ENCODE measurements at regions not wholly inside any gene's neighbourhood (a gene's known extent, or its start where the extent isn't known, plus 50 kb on each side); places are given as distances from the start of the nearest gene placed in this dataset.
A peak's percentile ranks its signal among the peaks of the same experiment; 100 is the strongest.

DNA sequence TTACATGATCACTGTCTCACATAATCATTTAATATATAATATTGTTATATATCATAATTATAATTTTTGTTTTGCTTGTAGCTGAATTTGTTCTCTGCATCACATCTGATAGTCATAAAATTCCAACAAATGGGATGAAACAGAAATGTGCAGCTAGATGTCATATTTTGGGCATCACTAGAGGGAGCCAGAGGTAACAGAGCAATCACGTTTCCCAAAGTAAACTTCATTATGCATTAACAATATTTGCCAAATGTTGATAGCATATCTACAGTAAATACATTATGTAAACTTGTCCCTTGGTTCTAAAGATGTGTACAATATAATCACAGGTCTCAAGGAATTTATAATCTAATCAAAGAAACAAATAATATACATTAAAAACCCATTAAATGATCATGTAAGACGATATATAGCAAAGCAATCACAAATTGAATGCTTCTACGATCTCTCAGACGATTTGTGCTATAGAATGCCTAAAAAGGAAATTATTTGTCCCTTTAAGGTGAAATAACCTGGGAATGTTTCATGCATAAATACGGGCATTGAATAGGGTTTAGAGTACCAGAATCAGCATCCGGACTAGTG lies 234.2 kb upstream of the MCTP2 start:
- ATAC-seq = no peak
- no peak overlapping the region for H3K27ac Mint-ChIP-seq
- no peak for DNase-seq (ENCODE audit: low spot score)
- H3K4me1 Mint-ChIP-seq = no peaks in the 10 kb centered on the region
- ChIA-PET CTCF (interaction anchor here (0.7 to 5.2 kb wide), 14 partner anchors 9 to 964 kb away, joined by 3 to 75 read pairs (median 4); no protein-coding TSS in a partner anchor), POLR2A (no interaction called here)
- no peaks in the 10 kb centered on the region for H3K27me3 Mint-ChIP-seq (ENCODE audit: low read depth)
- H3K4me3 Mint-ChIP-seq = no peak overlapping the region
- TF ChIP-seq, protein P1, sequence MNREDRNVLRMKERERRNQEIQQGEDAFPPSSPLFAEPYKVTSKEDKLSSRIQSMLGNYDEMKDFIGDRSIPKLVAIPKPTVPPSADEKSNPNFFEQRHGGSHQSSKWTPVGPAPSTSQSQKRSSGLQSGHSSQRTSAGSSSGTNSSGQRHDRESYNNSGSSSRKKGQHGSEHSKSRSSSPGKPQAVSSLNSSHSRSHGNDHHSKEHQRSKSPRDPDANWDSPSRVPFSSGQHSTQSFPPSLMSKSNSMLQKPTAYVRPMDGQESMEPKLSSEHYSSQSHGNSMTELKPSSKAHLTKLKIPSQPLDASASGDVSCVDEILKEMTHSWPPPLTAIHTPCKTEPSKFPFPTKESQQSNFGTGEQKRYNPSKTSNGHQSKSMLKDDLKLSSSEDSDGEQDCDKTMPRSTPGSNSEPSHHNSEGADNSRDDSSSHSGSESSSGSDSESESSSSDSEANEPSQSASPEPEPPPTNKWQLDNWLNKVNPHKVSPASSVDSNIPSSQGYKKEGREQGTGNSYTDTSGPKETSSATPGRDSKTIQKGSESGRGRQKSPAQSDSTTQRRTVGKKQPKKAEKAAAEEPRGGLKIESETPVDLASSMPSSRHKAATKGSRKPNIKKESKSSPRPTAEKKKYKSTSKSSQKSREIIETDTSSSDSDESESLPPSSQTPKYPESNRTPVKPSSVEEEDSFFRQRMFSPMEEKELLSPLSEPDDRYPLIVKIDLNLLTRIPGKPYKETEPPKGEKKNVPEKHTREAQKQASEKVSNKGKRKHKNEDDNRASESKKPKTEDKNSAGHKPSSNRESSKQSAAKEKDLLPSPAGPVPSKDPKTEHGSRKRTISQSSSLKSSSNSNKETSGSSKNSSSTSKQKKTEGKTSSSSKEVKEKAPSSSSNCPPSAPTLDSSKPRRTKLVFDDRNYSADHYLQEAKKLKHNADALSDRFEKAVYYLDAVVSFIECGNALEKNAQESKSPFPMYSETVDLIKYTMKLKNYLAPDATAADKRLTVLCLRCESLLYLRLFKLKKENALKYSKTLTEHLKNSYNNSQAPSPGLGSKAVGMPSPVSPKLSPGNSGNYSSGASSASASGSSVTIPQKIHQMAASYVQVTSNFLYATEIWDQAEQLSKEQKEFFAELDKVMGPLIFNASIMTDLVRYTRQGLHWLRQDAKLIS (CRISPR knock-in tag; IDR thresholded peaks at IDR 0.05; ENCODE audit: borderline replicate concordance) = no peak
- TF ChIP-seq, protein P2, sequence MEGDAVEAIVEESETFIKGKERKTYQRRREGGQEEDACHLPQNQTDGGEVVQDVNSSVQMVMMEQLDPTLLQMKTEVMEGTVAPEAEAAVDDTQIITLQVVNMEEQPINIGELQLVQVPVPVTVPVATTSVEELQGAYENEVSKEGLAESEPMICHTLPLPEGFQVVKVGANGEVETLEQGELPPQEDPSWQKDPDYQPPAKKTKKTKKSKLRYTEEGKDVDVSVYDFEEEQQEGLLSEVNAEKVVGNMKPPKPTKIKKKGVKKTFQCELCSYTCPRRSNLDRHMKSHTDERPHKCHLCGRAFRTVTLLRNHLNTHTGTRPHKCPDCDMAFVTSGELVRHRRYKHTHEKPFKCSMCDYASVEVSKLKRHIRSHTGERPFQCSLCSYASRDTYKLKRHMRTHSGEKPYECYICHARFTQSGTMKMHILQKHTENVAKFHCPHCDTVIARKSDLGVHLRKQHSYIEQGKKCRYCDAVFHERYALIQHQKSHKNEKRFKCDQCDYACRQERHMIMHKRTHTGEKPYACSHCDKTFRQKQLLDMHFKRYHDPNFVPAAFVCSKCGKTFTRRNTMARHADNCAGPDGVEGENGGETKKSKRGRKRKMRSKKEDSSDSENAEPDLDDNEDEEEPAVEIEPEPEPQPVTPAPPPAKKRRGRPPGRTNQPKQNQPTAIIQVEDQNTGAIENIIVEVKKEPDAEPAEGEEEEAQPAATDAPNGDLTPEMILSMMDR (IDR thresholded peaks at IDR 0.05) = peak; percentile 34
- TF ChIP-seq, protein P3, sequence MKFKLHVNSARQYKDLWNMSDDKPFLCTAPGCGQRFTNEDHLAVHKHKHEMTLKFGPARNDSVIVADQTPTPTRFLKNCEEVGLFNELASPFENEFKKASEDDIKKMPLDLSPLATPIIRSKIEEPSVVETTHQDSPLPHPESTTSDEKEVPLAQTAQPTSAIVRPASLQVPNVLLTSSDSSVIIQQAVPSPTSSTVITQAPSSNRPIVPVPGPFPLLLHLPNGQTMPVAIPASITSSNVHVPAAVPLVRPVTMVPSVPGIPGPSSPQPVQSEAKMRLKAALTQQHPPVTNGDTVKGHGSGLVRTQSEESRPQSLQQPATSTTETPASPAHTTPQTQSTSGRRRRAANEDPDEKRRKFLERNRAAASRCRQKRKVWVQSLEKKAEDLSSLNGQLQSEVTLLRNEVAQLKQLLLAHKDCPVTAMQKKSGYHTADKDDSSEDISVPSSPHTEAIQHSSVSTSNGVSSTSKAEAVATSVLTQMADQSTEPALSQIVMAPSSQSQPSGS (CRISPR knock-in tag; IDR thresholded peaks at IDR 0.05; ENCODE audit: borderline replicate concordance, low read depth) = no peak
- no peak for TF ChIP-seq ZNF396 (CRISPR knock-in tag; IDR thresholded peaks at IDR 0.05; ENCODE audit: borderline replicate concordance)
- no peaks in the 10 kb centered on the region for H3K36me3 Mint-ChIP-seq
- peaks cover 3% of the 10 kb centered on the region; the same call in 1 of the 2 replicates for H3K9me3 Mint-ChIP-seq

DNA sequence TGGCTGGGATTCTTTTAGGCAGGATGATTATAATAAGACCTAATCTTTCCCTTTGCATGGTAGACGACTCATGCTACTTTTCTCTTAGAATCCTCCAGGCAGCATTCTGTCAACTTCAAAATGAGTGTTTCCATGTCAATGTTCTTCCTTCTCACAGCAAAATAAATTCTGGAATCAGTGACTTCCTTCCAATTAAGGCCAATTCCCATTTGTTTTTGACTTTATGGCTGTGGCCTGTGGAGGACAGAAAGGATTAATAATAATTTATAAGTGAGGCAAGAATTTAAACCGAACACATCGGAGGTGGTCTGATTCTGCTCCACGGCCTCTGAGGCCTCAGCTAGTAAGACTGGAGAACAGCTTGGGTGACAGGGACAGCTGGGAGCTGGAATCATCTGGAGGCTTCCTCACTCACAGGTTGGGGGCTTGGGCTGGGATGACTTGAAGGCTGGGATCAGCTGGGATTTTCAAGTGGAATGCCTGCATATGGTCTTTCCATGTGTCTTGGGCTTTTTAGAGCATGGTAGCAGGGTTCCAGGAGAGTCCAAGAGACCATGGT lies 241.8 kb upstream of the MCTP2 start:
- ATAC-seq = no peak
- no peaks in the 10 kb centered on the region for H3K27me3 Mint-ChIP-seq (ENCODE audit: low read depth)
- H3K4me3 Mint-ChIP-seq = no peak overlapping the region
- POLR2A ChIA-PET = no interaction called here
- no peak overlapping the region for H3K27ac Mint-ChIP-seq
- CTCF ChIA-PET = interaction anchor here (0.8 kb wide), 1 partner anchor 14 kb away, joined by 3 read pairs; no protein-coding TSS in a partner anchor
- no peaks in the 10 kb centered on the region for H3K36me3 Mint-ChIP-seq
- H3K4me1 Mint-ChIP-seq = no peaks in the 10 kb centered on the region
- no peak for DNase-seq (ENCODE audit: low spot score)
- peaks cover 9% of the 10 kb centered on the region for H3K9me3 Mint-ChIP-seq
- TF ChIP-seq IRF2 (CRISPR knock-in tag; IDR thresholded peaks at IDR 0.05; ENCODE audit: borderline replicate concordance, low read depth) (no peak), RORB (CRISPR knock-in tag; IDR thresholded peaks at IDR 0.05) (no peak)
- TF ChIP-seq, protein P4, sequence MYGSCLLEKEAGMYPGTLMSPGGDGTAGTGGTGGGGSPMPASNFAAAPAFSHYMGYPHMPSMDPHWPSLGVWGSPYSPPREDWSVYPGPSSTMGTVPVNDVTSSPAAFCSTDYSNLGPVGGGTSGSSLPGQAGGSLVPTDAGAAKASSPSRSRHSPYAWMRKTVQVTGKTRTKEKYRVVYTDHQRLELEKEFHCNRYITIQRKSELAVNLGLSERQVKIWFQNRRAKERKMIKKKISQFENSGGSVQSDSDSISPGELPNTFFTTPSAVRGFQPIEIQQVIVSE (CRISPR knock-in tag; IDR thresholded peaks at IDR 0.05; ENCODE audit: borderline replicate concordance) = no peak

DNA sequence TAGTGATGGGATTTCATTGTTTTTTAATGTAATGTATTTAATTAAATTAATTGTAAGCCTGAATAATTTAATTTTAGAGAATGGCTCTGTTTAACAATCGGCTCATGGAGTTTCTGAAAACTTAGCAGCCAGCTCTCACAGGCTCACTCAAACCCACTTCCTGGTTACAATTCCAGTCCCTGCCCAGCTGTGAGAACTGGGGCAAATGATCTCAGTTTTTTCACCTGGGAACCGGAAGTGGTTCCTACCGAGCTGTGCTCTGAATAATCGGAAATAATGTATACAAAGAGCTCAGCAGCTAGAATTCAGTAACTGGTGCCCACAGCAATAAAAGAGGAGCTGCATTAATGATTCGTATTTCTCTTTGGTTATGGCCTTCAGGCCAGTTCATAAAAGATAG lies 244.3 kb upstream of the MCTP2 start:
- Mint-ChIP-seq H3K4me3 (no peak overlapping the region), H3K4me1 (no peaks in the 10 kb centered on the region), H3K36me3 (no peaks in the 10 kb centered on the region), H3K27ac (no peak overlapping the region), H3K9me3 (peaks cover 4% of the 10 kb centered on the region), H3K27me3 (ENCODE audit: low read depth) (no peaks in the 10 kb centered on the region)
- ChIA-PET POLR2A (interaction anchor here (0.9 kb wide), 1 partner anchor 137 kb away, joined by 4 read pairs; no protein-coding TSS in a partner anchor), CTCF (interaction anchor here (1.1 to 2.5 kb wide), 3 partner anchors 10 to 133 kb away, joined by 5 to 11 read pairs (median 8); no protein-coding TSS in a partner anchor)
- ATAC-seq = no peak
- DNase-seq (ENCODE audit: low spot score) = no peak
- TF ChIP-seq, protein P1 (CRISPR knock-in tag; IDR thresholded peaks at IDR 0.05; ENCODE audit: borderline replicate concordance) = no peak
- TF ChIP-seq, protein P5, sequence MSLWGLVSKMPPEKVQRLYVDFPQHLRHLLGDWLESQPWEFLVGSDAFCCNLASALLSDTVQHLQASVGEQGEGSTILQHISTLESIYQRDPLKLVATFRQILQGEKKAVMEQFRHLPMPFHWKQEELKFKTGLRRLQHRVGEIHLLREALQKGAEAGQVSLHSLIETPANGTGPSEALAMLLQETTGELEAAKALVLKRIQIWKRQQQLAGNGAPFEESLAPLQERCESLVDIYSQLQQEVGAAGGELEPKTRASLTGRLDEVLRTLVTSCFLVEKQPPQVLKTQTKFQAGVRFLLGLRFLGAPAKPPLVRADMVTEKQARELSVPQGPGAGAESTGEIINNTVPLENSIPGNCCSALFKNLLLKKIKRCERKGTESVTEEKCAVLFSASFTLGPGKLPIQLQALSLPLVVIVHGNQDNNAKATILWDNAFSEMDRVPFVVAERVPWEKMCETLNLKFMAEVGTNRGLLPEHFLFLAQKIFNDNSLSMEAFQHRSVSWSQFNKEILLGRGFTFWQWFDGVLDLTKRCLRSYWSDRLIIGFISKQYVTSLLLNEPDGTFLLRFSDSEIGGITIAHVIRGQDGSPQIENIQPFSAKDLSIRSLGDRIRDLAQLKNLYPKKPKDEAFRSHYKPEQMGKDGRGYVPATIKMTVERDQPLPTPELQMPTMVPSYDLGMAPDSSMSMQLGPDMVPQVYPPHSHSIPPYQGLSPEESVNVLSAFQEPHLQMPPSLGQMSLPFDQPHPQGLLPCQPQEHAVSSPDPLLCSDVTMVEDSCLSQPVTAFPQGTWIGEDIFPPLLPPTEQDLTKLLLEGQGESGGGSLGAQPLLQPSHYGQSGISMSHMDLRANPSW (CRISPR knock-in tag; conservative IDR thresholded peaks at IDR 0.05; ENCODE audit: low read depth) = no peak
- TF ChIP-seq, protein P6, sequence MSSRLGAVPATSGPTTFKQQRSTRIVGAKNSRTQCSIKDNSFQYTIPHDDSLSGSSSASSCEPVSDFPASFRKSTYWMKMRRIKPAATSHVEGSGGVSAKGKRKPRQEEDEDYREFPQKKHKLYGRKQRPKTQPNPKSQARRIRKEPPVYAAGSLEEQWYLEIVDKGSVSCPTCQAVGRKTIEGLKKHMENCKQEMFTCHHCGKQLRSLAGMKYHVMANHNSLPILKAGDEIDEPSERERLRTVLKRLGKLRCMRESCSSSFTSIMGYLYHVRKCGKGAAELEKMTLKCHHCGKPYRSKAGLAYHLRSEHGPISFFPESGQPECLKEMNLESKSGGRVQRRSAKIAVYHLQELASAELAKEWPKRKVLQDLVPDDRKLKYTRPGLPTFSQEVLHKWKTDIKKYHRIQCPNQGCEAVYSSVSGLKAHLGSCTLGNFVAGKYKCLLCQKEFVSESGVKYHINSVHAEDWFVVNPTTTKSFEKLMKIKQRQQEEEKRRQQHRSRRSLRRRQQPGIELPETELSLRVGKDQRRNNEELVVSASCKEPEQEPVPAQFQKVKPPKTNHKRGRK (CRISPR knock-in tag; IDR thresholded peaks at IDR 0.05; ENCODE audit: borderline replicate concordance) = no peak
